MM.1S (cell line): ENCODE measurements at regions not wholly inside any gene's neighbourhood (a gene's known extent, or its start where the extent isn't known, plus 50 kb on each side); places are given as distances from the start of the nearest gene placed in this dataset.

ENCODE experiments used
- CTCF ChIP-seq: fragments of 300-600 bp; sonication (generic); IDR thresholded peaks from 2 replicates; pipeline ENCODE4 v1.5.1; 2016; ENCODE audit warnings: antibody characterized with exemption, low read length, mixed read lengths
- EZH2 ChIP-seq: fragments of 300-600 bp; sonication (generic); optimal IDR thresholded peaks from 2 replicates; pipeline ENCODE3; 2017; ENCODE audit warnings: low read depth, mild to moderate bottlenecking, antibody characterized with exemption, low read length, mixed read lengths
- EZH2phosphoT487 ChIP-seq: fragments of 300-600 bp; sonication (generic); IDR thresholded peaks from 2 replicates; pipeline ENCODE4 v1.6.1; 2018; ENCODE audit warnings: antibody characterized with exemption, low read length

DNA sequence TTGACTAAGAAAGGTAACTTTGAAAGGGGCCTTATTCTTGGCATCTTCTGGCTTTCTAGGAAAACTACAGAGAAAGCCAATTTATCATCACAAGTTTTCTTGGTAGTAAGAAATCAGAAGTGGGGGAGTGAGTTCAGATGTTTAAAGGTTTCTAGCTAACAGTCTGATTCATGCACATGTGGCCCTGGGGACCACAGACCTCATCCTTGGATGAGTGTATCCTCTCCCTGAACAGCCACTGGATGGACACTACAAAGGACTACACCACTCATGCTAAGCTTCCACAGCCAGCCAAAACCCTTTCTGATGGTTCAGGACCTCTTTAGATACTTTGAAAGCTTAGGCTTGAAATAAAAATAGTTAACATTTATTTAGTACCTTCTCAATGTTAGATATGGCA, 218.3 kb upstream of the STK17B start:
- TF ChIP-seq EZH2 (no peak), CTCF (no peak), EZH2phosphoT487 (no peak)
